ENCODE measurements at regions not wholly inside any gene's neighbourhood (a gene's known extent, or its start where the extent isn't known, plus 50 kb on each side); places are given as distances from the start of the nearest gene placed in this dataset.

- DNase-seq: peak; percentile 12
These were observed 96.8 kb downstream of the TMEM26 start for GRCh38 chr10:61356354-61356753.

- no peak for DNase-seq
These were observed 98.0 kb downstream of the TMEM26 start for GRCh38 chr10:61355211-61355610.

DNA sequence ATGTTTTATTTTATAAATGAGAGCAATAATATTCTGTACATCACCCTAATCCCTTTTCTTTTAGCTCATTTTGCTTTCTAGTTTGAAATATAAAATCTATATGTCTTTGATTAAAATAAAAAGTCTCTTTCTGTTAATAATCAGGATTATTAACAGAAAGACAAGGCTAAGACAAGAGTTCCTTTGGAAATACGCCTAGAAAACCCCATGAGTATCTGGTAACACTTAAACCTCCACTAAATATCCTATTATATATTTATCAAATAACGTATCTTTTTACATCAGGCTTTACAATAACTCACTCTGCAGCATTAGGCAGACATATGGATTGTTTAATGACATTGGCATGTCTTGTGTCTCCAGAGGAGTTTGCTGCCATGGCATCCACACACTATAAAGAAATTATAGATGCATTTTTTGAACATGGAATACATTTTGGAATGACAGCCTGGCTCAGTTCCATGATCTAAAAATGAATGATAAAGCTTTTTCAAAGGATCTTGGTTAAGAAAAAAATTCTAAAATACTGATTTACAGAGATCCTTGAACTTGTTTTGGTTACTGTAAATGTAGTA is 98.7 kb downstream of the TMEM26 start:
- DNase-seq: no peak

DNA sequence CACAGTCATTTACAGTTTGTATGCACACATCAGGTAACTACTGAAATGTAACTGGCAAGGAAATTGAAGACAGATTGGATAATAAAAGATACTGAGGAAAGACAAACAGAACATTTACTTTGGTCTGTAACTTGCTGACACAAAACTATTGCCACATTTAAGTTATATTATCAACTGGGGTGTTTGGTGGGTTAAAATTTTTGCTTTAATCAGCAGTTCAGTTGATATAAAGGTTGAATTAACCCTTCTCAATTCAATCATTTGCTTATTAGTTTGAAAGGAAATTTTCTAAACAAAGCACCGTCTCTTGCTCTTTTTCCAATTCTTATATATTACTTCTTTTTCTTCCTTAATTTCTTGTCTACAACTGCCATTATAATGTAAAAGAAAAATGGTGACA is 102.4 kb downstream of the TMEM26 start:
- no peak for DNase-seq

GRCh38 chr10:61350068-61350467 is 103.1 kb downstream of the TMEM26 start:
- peak; percentile 19 for DNase-seq

DNA sequence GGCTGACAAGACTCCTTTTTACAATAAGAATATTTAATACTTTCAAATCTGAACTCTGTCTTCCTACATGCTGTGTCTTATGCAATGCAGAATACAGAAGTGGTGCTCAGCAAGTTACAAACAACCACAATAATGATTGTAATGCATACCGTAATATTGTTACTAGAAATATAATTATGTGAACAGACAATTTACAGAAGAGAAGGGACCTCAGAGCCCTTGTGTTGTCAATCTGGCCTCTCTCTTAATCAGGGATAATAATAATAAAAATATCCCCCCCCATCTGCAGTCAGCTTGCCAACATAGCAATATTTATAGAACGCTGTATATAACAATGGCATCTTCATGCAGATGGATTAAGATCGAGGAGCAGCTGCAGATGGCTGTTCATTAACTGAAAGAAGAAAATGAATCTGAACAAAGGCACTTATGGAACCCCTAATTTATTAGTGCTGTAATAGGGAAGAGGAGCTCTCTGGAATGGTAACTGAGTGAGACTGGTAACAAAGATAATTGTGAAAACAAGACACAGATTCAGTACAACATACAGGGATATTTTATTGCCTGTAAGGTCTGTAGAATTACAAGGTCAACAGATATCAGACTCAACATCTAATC is 106.3 kb downstream of the TMEM26 start:
- DNase-seq: no peak

- DNase-seq: no peak
These were observed 109.4 kb downstream of the TMEM26 start for GRCh38 chr10:61343796-61344195.

DNA sequence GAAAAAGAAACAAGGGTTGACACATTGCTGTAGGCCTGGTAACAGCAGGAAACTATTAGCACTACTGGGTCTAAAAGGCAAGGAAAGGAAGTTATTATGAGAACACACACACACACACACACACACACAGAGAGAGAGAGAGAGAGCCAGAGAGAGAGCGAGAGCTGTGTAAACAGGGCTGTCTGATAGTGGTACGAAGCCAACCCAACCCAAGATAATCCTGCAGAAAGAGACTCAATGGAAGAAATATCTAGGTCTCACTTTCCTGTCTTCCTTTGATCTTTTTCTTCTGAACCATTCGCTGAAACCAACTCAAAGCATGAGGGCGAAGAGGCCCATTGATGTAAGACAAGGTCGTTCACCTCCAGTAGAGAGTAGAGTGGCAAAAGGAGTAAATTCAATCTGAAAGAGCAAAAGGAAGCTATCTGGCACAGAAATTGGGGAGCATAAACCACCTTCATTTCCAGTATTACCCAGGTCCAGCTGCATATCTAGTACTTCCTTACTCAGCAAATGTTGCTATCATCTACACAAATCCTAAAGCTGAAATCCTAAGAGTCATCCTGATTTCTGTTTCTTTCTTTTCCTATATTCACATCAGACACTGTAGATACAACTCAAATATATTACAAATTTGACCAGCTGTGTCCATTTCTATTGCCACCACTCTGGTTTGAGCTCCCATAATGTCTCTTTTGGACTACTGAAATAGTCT is 110.2 kb downstream of the TMEM26 start:
- no peak for DNase-seq

DNA sequence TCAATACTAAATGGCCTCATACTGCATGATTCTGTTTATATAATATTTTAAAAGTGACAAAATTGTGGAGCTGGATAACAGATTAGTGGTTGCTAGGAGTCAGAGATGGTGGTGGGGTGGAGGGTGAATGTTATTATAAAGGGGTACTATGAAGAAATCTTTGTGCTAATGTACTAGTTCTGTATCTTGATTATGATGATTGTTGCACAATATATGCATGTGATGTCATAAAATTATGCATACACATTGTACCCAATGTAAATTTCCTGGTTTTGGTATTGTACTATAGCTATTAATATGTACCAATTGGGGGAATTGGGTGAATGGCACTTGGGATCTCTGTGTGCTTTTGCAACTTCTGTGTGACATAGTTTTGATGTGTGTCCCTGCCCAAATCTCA is 112.2 kb downstream of the TMEM26 start:
- no peak for DNase-seq

DNA sequence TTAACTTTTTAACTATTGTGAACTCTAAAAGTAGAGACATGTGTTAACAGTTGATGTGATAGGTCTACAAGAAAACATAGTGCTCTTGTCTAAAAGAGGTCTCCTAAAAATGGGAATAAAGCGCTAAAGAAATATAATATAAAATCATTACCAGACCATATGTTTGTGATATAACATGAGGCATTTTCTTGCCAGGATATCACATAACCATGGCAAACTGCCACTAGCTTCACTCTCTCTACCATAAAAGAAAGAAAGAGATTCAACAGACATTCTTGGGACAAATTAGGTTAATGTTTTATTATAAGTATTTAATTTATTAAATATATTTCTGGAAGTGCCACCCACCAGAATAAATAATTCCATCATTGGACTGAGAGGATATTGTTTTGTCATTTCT is 115.0 kb downstream of the TMEM26 start:
- no peak for DNase-seq

GRCh38 chr10:61337741-61338140 is 115.4 kb downstream of the TMEM26 start:
- no peak for DNase-seq

DNA sequence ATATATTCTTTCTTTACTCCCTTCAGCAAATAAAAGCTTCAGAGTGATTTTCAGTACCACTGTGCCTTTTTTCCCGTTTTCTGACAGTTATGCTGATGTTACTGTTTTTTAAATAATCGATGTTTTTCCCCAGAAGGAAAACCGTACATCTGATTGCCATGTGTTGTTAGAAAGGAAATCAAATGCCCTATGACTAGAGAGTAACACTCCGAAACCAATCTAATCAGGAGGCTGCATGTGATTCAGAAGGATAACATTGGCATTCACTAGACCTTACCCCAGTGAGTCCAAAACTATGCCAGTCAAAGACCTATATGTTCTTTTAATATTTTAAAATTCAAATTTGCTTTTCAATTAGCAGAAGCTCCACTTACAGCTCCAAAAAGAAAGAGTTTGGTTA is 116.3 kb downstream of the TMEM26 start:
- no peak for DNase-seq

- DNase-seq: no peak
These were observed 117.8 kb downstream of the TMEM26 start for GRCh38 chr10:61335359-61335758.

DNA sequence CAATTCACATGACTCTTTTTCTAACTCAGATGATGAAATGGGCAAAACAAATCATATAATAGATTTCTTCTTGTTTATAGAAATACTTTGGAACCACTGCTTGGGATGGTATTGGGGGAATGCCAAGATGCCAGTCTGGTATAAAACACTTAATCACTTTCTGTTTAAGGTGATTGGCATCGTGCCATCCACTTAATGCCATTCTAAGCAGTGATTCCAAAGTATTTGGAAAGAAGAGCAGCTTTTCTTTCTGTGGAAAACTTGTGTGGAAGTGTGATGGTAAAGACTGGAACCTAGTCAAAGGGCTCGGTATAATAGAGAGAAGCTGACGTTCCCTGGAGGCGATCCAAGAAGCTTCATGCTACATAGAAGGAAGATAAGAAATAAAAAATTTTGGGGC is 120.6 kb downstream of the TMEM26 start:
- DNase-seq: no peak

DNA sequence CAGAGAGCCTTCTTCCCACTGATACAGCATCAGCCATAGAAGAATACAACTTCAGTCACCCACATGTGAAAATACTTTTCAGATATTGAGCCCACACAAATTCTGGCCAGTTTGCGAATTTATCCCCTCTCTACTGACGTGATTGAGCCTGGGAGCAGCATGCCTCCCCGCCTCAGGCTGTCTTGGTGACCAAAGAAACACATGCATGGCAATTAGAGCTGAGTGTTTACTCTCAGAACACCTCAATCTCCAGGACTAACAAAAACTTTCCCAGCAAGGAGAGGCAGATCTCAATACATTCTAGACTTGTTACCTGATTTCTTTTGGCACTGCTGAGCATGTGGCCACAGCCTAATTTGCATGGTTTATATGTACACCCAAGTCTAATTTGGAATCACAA is 122.5 kb downstream of the TMEM26 start:
- no peak for DNase-seq

GRCh38 chr10:61329854-61330253 is 123.3 kb downstream of the TMEM26 start:
- no peak for DNase-seq

GRCh38 chr10:61325223-61325960 is 127.8 kb downstream of the TMEM26 start:
- peak; percentile 10 for DNase-seq

- DNase-seq: no peak
These were observed 129.5 kb downstream of the TMEM26 start for GRCh38 chr10:61323726-61324125.

- no peak for DNase-seq
These were observed 131.9 kb downstream of the TMEM26 start for GRCh38 chr10:61321041-61321857.

GRCh38 chr10:61320257-61320587 is 133.0 kb downstream of the TMEM26 start:
- DNase-seq: no peak

GRCh38 chr10:61319386-61320256 is 133.6 kb downstream of the TMEM26 start:
- DNase-seq: no peak

- no peak for DNase-seq
These were observed 134.8 kb downstream of the TMEM26 start for GRCh38 chr10:61318429-61318828.

All from OCI-M1 (cell line).